AG04449 (cell line): ENCODE measurements at regions not wholly inside any gene's neighbourhood (a gene's known extent, or its start where the extent isn't known, plus 50 kb on each side); places are given as distances from the start of the nearest gene placed in this dataset.

Source experiments
- CTCF ChIA-PET: fragments of 350-600 bp; formaldehyde crosslinking; extraction: SDS; loops from one replicate; lab custom pipeline; 2021; ENCODE audit warnings: antibody characterized with exemption; lab: Yijun Ruan, JAX
- POLR2A ChIA-PET: fragments of 400-600, 350-600 bp; formaldehyde crosslinking; extraction: SDS; loops from one replicate; lab custom pipeline; 2020; ENCODE audit warnings: antibody characterized with exemption, inconsistent platforms; lab: Yijun Ruan, JAX
- DNase-seq: peaks from one replicate; pipeline ENCODE4 v3.0.0-alpha.2; 2010; ENCODE audit warnings: low read depth, low spot score
- H3K4me3 ChIP-seq: 2 replicates; pipeline ENCODE4 v1.5.1; 2011; ENCODE audit warnings: low read depth, mild to moderate bottlenecking, control low read depth, low read length
- TF ChIP-seq, protein P1 (sequence below): IDR thresholded peaks from one replicate; pipeline ENCODE4 v1.5.1; 2011; ENCODE audit warnings: mild to moderate bottlenecking, moderate library complexity, low read length, control low read depth, inconsistent platforms; ENCODE audit not compliant: insufficient read depth; ENCODE audit errors: missing control alignments

DNA sequence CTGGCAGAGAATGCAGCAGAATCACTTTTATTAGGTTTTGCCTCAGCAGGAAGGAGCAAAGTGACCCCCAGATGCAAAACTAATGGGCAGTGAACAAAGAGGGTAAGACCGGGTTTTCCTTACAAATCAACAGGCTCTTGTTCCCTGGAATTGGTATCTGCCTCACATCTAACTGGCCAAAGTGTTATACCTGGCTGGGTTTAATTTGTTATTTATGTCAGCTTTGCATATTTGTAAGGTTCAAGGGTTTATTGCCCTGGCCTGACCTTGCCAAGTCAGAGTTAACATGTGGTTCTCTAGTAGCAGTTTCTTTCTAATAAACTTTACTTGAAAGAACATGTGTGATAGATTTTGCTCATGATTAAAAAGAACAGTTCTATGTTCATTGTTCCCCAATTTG is 431.7 kb upstream of the NR2F2 start:
- ChIA-PET POLR2A (no interaction called here), CTCF (no interaction called here)

DNA sequence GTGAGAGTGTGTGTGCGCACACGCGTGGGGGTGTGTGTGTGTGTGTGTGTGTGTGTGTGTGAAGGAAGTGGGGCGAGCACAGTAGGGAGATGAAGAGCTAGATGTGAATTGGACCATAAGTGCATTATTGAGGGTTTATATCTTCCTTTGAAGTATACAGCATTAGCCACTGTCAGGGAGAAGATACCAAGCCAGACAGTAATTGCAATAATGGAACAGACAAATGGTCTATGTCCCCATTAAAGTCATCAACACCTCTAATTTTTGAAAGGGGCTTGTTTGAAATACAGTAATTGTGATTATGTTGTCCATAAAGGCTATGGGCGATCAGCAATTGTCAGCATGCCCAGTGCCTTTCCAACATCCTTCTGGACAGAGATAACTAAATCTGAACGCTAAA is 429.2 kb upstream of the NR2F2 start:
- CTCF ChIA-PET = no interaction called here
- TF ChIP-seq, protein P1, sequence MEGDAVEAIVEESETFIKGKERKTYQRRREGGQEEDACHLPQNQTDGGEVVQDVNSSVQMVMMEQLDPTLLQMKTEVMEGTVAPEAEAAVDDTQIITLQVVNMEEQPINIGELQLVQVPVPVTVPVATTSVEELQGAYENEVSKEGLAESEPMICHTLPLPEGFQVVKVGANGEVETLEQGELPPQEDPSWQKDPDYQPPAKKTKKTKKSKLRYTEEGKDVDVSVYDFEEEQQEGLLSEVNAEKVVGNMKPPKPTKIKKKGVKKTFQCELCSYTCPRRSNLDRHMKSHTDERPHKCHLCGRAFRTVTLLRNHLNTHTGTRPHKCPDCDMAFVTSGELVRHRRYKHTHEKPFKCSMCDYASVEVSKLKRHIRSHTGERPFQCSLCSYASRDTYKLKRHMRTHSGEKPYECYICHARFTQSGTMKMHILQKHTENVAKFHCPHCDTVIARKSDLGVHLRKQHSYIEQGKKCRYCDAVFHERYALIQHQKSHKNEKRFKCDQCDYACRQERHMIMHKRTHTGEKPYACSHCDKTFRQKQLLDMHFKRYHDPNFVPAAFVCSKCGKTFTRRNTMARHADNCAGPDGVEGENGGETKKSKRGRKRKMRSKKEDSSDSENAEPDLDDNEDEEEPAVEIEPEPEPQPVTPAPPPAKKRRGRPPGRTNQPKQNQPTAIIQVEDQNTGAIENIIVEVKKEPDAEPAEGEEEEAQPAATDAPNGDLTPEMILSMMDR = no peak
- POLR2A ChIA-PET = no interaction called here
- no peak overlapping the region for H3K4me3 ChIP-seq
- DNase-seq = no peak

More for the DNA sequence above, 431.7 kb upstream of the NR2F2 start:
- no peak overlapping the region for H3K4me3 ChIP-seq
- DNase-seq = no peak
- TF ChIP-seq, protein P1 = no peak

DNA sequence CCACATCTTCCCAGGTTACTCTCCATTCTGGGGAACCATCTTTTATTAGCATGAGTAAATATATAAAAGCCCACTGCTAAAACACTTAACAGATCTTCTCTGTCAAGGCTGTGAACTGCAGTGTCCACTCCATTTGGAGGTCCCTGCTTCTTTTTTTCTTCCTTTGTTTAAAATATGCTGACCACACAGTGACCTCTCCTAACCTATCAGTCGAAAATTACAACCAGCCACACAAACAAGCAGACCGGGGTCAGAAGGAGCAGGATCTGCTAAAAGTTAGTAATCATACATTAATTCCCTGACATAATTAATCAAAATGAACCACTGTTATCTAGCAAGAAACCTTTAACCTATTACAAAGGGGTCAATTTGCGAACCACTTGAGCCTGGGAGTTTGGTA is 427.9 kb upstream of the NR2F2 start:
- no peak for DNase-seq
- CTCF ChIA-PET = no interaction called here
- H3K4me3 ChIP-seq = no peak overlapping the region
- POLR2A ChIA-PET = no interaction called here
- TF ChIP-seq, protein P1 = no peak

DNA sequence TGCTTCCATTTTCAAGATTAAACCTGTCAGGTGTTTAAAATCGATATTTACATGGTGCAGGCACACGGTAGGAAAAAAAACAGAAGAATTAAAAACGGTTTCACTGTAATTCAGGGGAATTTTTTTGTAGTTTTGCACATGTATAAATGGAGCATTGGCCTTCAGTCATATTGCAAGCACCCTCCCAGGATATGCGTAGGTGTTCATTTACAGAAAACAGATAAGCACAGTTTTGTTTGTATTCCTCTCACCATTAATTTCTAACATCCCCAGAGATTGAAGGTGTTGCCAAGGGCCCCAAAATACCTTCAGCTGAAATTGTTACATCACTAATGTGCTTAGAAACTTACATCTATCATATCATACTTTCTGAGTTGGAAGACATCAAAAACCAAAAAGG is 427.1 kb upstream of the NR2F2 start:
- CTCF ChIA-PET = no interaction called here
- TF ChIP-seq, protein P1 = no peak
- H3K4me3 ChIP-seq = no peak overlapping the region
- DNase-seq = no peak
- POLR2A ChIA-PET = no interaction called here

DNA sequence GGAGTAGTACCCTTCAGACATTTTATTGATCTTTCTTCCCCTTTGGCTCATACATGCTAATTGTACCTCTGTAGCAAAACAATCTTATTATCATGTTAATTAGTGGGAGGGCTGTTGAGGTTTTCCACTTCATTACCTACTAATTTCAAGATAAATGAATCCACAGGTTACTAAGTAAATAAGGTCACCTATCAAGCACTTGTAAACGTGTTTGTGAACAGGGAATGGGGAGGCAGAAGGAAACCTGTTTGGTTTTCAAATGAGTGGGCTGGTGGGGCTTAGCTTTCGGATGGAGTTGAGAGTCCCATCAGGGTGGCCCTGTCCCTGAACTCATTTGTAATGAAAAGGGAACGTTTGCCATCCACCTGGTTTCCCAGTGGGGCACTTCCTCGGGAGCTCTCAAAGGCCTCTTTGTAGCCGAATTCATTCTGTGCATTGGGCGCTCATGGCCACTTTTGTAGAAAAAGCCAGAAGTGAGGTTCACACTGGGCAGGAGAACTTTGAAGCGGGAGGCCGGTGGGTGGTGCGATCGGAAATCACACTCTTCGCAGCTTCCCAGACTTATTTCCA is 419.8 kb upstream of the NR2F2 start:
- ChIA-PET POLR2A (no interaction called here), CTCF (interaction anchor here (1.4 kb wide), 1 partner anchor 651 kb away, joined by 3 read pairs; no protein-coding TSS in a partner anchor)
- H3K4me3 ChIP-seq = no peak overlapping the region
- TF ChIP-seq, protein P1 = no peak
- no peak for DNase-seq

DNA sequence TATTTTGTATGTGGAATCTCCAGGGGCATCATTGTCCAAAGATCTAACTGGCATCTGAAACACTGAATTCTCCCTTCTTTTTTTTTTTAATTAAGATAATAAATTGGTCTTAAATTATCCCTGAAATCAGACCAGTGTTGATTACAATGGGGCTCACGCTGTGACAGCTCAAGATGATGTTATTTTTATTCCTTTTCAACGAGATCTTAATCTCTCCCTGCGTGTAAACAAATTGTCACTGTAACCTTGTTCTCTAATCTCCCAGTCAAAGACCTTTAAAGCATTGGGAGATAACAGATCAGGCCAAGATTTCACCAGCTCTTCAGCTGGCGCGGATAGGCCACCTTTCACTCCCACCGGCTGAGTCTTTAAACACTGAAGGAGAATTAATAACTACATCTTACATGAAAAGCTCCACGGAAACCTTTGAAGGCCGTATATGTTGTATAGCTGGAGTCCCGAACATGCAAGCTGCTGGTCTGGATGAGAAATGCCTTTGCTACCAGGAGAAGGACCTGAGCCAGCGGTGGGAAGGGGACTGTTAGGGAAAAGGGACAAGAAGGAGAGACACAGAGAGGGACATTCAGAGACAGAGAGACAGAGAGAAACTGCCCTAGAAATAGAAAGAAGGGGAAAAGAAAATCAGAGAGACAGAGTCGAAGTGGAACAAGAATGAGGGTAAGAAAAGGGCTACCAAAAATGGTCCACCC is 418.8 kb upstream of the NR2F2 start:
- ChIA-PET CTCF (interaction anchor here (1.4 kb wide), 1 partner anchor 652 kb away, joined by 3 read pairs; no protein-coding TSS in a partner anchor), POLR2A (no interaction called here)

More for the DNA sequence above, 418.8 kb upstream of the NR2F2 start:
- TF ChIP-seq, protein P1 = no peak
- H3K4me3 ChIP-seq = no peak overlapping the region
- DNase-seq = no peak
